HG03039 (cell line): ENCODE measurements at regions not wholly inside any gene's neighbourhood (a gene's known extent, or its start where the extent isn't known, plus 50 kb on each side); places are given as distances from the start of the nearest gene placed in this dataset.

ENCODE experiments used
- ATAC-seq: cut with Tn5 transposase; IDR thresholded peaks from one replicate; pipeline ENCODE4 v1.9.1; 2021; ENCODE audit warnings: mild to moderate bottlenecking, moderate library complexity; ENCODE audit not compliant: unreplicated experiment

GRCh38 chr9:118281772-118282171 is 577.6 kb downstream of the TLR4 start:
- ATAC-seq = no peak

- ATAC-seq = no peak
Measured at GRCh38 chr9:118283488-118283887, 579.3 kb downstream of the TLR4 start.

GRCh38 chr9:118290116-118290515 is 585.9 kb downstream of the TLR4 start:
- ATAC-seq = no peak

- no peak for ATAC-seq
Measured at GRCh38 chr9:118295413-118295812, 591.2 kb downstream of the TLR4 start.

- ATAC-seq = no peak
Measured at GRCh38 chr9:118302721-118303120, 598.5 kb downstream of the TLR4 start.

- ATAC-seq = no peak
Measured at GRCh38 chr9:118303216-118303615, 599.0 kb downstream of the TLR4 start.

GRCh38 chr9:118305331-118305730 is 601.1 kb downstream of the TLR4 start:
- ATAC-seq = no peak

GRCh38 chr9:118306801-118307200 is 602.6 kb downstream of the TLR4 start:
- no peak for ATAC-seq

- no peak for ATAC-seq
Measured at GRCh38 chr9:118313965-118314364, 609.8 kb downstream of the TLR4 start.

GRCh38 chr9:118316831-118317343 is 612.7 kb downstream of the TLR4 start:
- ATAC-seq = no peak

- ATAC-seq = no peak
Measured at GRCh38 chr9:118318770-118319431, 614.7 kb downstream of the TLR4 start.

- ATAC-seq = no peak
Measured at GRCh38 chr9:118321788-118322187, 617.6 kb downstream of the TLR4 start.

GRCh38 chr9:118324706-118325105 is 620.5 kb downstream of the TLR4 start:
- ATAC-seq = no peak

GRCh38 chr9:118325757-118326156 is 621.6 kb downstream of the TLR4 start:
- no peak for ATAC-seq

- ATAC-seq = no peak
Measured at GRCh38 chr9:118326326-118326725, 622.1 kb downstream of the TLR4 start.

GRCh38 chr9:118330191-118330986 is 626.2 kb downstream of the TLR4 start:
- no peak for ATAC-seq

GRCh38 chr9:118331622-118332045 is 627.4 kb downstream of the TLR4 start:
- ATAC-seq = no peak

- ATAC-seq = no peak
Measured at GRCh38 chr9:118336250-118336942, 632.2 kb downstream of the TLR4 start.

- no peak for ATAC-seq
Measured at GRCh38 chr9:118336943-118337330, 632.7 kb downstream of the TLR4 start.

- ATAC-seq = no peak
Measured at GRCh38 chr9:118360036-118360435, 655.8 kb downstream of the TLR4 start.

GRCh38 chr9:118362123-118362522 is 657.9 kb downstream of the TLR4 start:
- no peak for ATAC-seq

- ATAC-seq = no peak
Measured at GRCh38 chr9:118362596-118362995, 658.4 kb downstream of the TLR4 start.
